ENCODE measurements at regions not wholly inside any gene's neighbourhood (a gene's known extent, or its start where the extent isn't known, plus 50 kb on each side); places are given as distances from the start of the nearest gene placed in this dataset.
"Not testable (repeated sequence)": the region's sequence is repeated elsewhere in the genome, so short reads cannot be mapped to it uniquely, and the experiment has no call there.

GRCh38 chr9:31807574-31808256, 576.7 kb upstream of the ACO1 start:
- no peak for DNase-seq (ENCODE audit: low read depth in 2 of 3, low spot score in 2 of 3)

GRCh38 chr9:31808766-31809165, 575.7 kb upstream of the ACO1 start:
- DNase-seq (ENCODE audit: low read depth in 2 of 3, low spot score in 2 of 3): peak in 1 of 3 donors; percentile 37

- no peak for DNase-seq (ENCODE audit: low read depth in 2 of 3, low spot score in 2 of 3)
Observed at GRCh38 chr9:31820426-31820825, 564.0 kb upstream of the ACO1 start.

DNA sequence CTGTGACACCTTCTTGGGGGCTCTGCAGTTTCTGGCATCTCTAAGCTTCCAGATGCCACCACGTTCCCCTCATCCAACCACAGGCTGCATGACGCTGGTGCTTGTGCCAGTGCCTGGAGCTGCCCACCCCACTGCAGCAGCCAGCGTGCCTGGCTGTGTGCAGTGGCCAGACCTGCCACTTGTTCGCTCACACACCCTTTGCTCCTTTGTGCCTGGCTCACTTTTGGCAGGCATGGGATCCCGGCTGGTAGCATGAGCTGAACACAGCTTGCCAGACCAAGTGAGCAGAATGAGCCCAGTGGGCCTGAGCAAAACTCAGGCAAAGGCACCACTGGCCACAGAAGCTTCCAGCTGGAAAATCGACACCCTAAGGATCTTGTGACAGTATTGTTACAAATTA, 562.9 kb upstream of the ACO1 start:
- DNase-seq (ENCODE audit: low read depth in 2 of 3, low spot score in 2 of 3): no peak

- DNase-seq (ENCODE audit: low read depth in 2 of 3, low spot score in 2 of 3): no peak
Observed at GRCh38 chr9:31823365-31823764, 561.1 kb upstream of the ACO1 start.

- no peak for DNase-seq (ENCODE audit: low read depth in 2 of 3, low spot score in 2 of 3)
Observed at GRCh38 chr9:31824860-31825259, 559.6 kb upstream of the ACO1 start.

- no peak for DNase-seq (ENCODE audit: low read depth in 2 of 3, low spot score in 2 of 3)
Observed at GRCh38 chr9:31837211-31837610, 547.2 kb upstream of the ACO1 start.

GRCh38 chr9:31839273-31839672, 545.2 kb upstream of the ACO1 start:
- DNase-seq (ENCODE audit: low read depth in 2 of 3, low spot score in 2 of 3): peak in 1 of 3 donors; percentile 0

- no peak for DNase-seq (ENCODE audit: low read depth in 2 of 3, low spot score in 2 of 3)
Observed at GRCh38 chr9:31840702-31841101, 543.7 kb upstream of the ACO1 start.

DNA sequence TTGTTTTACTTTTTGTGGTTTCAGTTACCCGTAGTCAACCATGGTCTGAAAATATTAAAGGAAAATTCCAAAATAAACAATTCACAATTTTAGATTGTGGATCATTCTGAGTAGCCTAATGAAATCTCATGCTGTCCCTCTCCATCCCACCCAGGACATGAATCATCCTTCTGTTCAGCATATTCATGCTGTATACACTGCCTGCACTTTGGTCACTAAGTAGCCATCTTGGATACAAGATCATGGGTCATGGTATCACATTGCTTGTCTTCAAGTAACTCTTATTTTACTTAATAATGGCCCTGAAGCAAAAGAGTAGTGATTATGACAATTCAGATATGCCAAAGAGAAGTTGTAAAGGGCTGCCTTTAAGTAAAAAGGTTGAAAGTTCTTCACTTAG, 536.5 kb upstream of the ACO1 start:
- DNase-seq (ENCODE audit: low read depth in 2 of 3, low spot score in 2 of 3): no peak

DNA sequence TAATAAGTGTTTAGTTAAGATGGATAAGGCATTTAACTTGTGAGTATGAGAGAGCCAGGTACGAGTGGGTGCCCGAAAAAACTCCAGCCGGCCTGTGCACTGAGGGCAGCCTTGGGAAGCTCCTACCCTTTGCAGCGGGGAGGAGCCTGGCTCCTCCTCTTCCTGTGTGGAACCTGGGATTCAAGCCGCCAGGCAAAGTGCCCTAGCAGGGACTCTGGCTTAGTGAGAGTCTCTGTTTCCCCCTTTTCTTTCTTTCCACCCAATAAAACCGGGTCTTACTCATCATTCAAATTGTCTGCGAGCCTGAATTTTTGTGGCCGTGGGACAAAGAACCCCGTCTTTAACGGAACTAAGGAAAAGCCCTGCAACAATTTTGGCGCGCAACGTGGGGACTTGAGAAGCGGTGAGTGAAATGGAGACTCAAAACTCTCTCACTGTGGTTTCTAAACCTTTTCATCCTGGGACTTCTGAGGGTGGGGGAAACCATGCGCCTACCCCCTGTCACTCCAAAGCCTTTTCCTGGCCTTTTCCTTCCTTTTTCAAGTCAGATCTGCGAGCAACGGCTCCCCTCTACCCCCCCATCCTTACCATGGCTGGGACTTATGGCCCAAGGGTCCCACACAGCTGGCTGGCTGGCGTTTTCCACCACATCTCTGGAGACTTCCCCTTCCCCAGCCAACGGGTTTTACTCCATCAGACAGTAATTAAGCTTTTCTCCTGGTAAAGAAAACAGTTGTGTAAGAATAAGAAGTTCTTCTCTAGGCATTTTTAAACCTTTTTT, 535.7 kb upstream of the ACO1 start:
- no peak for DNase-seq (ENCODE audit: low read depth in 2 of 3, low spot score in 2 of 3)

GRCh38 chr9:31854187-31854586, 530.3 kb upstream of the ACO1 start:
- no peak for DNase-seq (ENCODE audit: low read depth in 2 of 3, low spot score in 2 of 3)

DNA sequence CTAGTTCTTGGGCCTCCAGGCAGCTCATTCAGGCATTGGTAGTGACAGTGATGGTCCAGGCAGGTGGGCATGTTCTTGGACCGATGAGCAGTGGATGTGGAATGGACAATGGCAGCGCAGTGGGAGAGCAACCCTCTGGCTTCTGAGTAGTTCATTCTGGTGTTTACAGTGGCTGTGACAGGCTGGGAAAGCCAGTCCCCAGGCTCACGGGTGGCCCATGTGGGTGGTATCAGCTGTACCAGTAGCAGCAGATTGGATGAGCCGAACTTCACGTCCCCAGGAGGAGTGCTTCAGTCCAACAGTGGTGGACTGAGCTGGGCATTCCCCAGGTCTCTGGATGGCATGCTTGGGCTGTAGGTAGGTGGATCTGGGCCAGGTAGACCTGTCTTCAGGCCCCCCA, 515.6 kb upstream of the ACO1 start:
- DNase-seq (ENCODE audit: low read depth in 2 of 3, low spot score in 2 of 3): no peak

DNA sequence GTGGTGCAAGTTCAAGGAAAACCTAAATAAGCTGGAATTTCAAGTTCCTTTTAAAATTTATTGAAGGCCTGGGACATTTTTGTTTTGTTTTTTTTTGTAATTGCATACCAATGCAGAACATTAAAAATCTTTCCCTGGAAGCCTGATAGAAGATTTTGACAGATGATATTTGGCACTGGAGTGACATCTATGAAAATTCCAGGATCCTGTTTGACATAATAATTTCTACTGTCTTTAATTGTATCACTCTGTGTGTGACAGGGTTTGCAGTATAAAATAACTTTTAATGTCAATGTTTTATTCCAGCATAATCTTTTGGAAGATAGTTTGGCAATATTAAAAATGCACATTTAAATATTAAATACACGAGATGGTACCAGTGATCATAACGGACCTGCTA, 514.2 kb upstream of the ACO1 start:
- DNase-seq (ENCODE audit: low read depth in 2 of 3, low spot score in 2 of 3): no peak

GRCh38 chr9:31873722-31874121, 510.7 kb upstream of the ACO1 start:
- DNase-seq (ENCODE audit: low read depth in 2 of 3, low spot score in 2 of 3): no peak

GRCh38 chr9:31894008-31894407, 490.4 kb upstream of the ACO1 start:
- DNase-seq (ENCODE audit: low read depth in 2 of 3, low spot score in 2 of 3): no peak

- DNase-seq (ENCODE audit: low read depth in 2 of 3, low spot score in 2 of 3): no peak
Observed at GRCh38 chr9:31908158-31908890, 476.1 kb upstream of the ACO1 start.

GRCh38 chr9:31908891-31909480, 475.5 kb upstream of the ACO1 start:
- no peak for DNase-seq (ENCODE audit: low read depth in 2 of 3, low spot score in 2 of 3)

- no peak for DNase-seq (ENCODE audit: low read depth in 2 of 3, low spot score in 2 of 3)
Observed at GRCh38 chr9:31912636-31913035, 471.8 kb upstream of the ACO1 start.

- DNase-seq (ENCODE audit: low read depth in 2 of 3, low spot score in 2 of 3): peak in 2 of 3 donors; percentile 0 to 29
Observed at GRCh38 chr9:31916591-31917241, 467.7 kb upstream of the ACO1 start.

- not testable (repeated sequence) for DNase-seq (ENCODE audit: low read depth in 2 of 3, low spot score in 2 of 3)
Observed at GRCh38 chr9:31937737-31938136, 446.7 kb upstream of the ACO1 start.

All from hematopoietic multipotent progenitor cell (in vitro differentiated cells).